K562 (cell line): ENCODE measurements at regions not wholly inside any gene's neighbourhood (a gene's known extent, or its start where the extent isn't known, plus 50 kb on each side); places are given as distances from the start of the nearest gene placed in this dataset.

Source experiments
- ARID2 ChIP-seq: fragments of 450-650 bp; IDR thresholded peaks from 2 replicates; pipeline ENCODE4 v1.6.1; 2017; ENCODE audit warnings: antibody characterized with exemption, mild to moderate bottlenecking
- CC2D1A ChIP-seq: fragments of 450-650 bp; IDR thresholded peaks from 2 replicates; pipeline ENCODE4 v1.6.1; 2017; ENCODE audit warnings: mild to moderate bottlenecking
- HDGF ChIP-seq: fragments of 450-650 bp; IDR thresholded peaks from 2 replicates; pipeline ENCODE4 v1.6.1; 2016
- MEF2A ChIP-seq: IDR thresholded peaks from 2 replicates; pipeline ENCODE4 v1.6.1; 2011; ENCODE audit warnings: low read depth, mild to moderate bottlenecking, low read length, moderate library complexity; ENCODE audit not compliant: control insufficient read depth
- NR1H2 ChIP-seq: sonication (generic); formaldehyde crosslinking; IDR thresholded peaks from 2 replicates; pipeline ENCODE4 v1.4.0; 2020; ENCODE audit warnings: mild to moderate bottlenecking, missing genetic modification reagents
- NR2C1 ChIP-seq, 2 experiments: fragments of 450-650 bp; IDR thresholded peaks; 2 replicates each; pipeline ENCODE4 v1.6.1; 2017; ENCODE audit warnings: mild to moderate bottlenecking in 2 of 2, antibody characterized with exemption in 1 of 2, inconsistent platforms in 1 of 2, missing compliant biosample characterization in 1 of 2, missing genetic modification characterization in 1 of 2
- SMC3 ChIP-seq: conservative IDR thresholded peaks from 2 replicates; pipeline ENCODE4 v1.6.1; 2011; ENCODE audit warnings: low read depth, low read length, improper control_type of control experiment; ENCODE audit not compliant: insufficient read depth
- TAF9B ChIP-seq: fragments of 450-650 bp; IDR thresholded peaks from 2 replicates; pipeline ENCODE4 v1.6.1; 2018; ENCODE audit warnings: mild to moderate bottlenecking; ENCODE audit not compliant: partially characterized antibody
- ZNF76 ChIP-seq: fragments of 250-450 bp; sonication (Bioruptor Pico); IDR thresholded peaks from 2 replicates; pipeline ENCODE4 v1.4.0; 2020; ENCODE audit warnings: mild to moderate bottlenecking, moderate library complexity, borderline replicate concordance
- TF ChIP-seq, protein P1 (sequence below): fragments of 450-650 bp; formaldehyde crosslinking; IDR thresholded peaks from 2 replicates; pipeline ENCODE4 v1.4.0; 2020; ENCODE audit warnings: mild to moderate bottlenecking, moderate library complexity
- TF ChIP-seq, protein P2 (sequence below): fragments of 450-650 bp; IDR thresholded peaks from 2 replicates; pipeline ENCODE4 v1.6.1; 2016; ENCODE audit warnings: borderline replicate concordance
- TF ChIP-seq, protein P3 (sequence below), 2 experiments: fragments of 450-650 bp; formaldehyde crosslinking in 1 of 2; IDR thresholded peaks; 2 replicates each; pipeline versions ENCODE4 v1.4.0 to v1.6.1; 2014 to 2020; ENCODE audit warnings: mild to moderate bottlenecking in 2 of 2, borderline replicate concordance in 1 of 2, low read depth in 1 of 2
- TF ChIP-seq, protein P4 (sequence below): fragments of 250-450 bp; sonication (Bioruptor Pico); IDR thresholded peaks from 2 replicates; pipeline ENCODE4 v1.5.1; 2021; ENCODE audit warnings: mild to moderate bottlenecking

- TF ChIP-seq, protein P1, sequence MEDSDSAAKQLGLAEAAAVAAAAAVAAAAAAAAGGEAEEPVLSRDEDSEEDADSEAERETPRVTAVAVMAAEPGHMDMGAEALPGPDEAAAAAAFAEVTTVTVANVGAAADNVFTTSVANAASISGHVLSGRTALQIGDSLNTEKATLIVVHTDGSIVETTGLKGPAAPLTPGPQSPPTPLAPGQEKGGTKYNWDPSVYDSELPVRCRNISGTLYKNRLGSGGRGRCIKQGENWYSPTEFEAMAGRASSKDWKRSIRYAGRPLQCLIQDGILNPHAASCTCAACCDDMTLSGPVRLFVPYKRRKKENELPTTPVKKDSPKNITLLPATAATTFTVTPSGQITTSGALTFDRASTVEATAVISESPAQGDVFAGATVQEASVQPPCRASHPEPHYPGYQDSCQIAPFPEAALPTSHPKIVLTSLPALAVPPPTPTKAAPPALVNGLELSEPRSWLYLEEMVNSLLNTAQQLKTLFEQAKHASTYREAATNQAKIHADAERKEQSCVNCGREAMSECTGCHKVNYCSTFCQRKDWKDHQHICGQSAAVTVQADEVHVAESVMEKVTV: peak; percentile 67
- TF ChIP-seq NR2C1 (IDR thresholded peaks at IDR 0.05) (no peak), NR2C1 (tag; IDR thresholded peaks at IDR 0.05) (no peak), NR1H2 (CRISPR knock-in tag) (no peak), HDGF (no peak), MEF2A (no peak), ZNF76 (CRISPR knock-in tag) (no peak), CC2D1A (peak; percentile 29; the same call in 1 of the 2 replicates), TAF9B (no peak), SMC3 (peak; percentile 75; the same call in 1 of the 2 replicates), ARID2 (peak; percentile 59; the same call in 1 of the 2 replicates)
- TF ChIP-seq, protein P2, sequence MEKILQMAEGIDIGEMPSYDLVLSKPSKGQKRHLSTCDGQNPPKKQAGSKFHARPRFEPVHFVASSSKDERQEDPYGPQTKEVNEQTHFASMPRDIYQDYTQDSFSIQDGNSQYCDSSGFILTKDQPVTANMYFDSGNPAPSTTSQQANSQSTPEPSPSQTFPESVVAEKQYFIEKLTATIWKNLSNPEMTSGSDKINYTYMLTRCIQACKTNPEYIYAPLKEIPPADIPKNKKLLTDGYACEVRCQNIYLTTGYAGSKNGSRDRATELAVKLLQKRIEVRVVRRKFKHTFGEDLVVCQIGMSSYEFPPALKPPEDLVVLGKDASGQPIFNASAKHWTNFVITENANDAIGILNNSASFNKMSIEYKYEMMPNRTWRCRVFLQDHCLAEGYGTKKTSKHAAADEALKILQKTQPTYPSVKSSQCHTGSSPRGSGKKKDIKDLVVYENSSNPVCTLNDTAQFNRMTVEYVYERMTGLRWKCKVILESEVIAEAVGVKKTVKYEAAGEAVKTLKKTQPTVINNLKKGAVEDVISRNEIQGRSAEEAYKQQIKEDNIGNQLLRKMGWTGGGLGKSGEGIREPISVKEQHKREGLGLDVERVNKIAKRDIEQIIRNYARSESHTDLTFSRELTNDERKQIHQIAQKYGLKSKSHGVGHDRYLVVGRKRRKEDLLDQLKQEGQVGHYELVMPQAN: no peak
- TF ChIP-seq, protein P3, sequence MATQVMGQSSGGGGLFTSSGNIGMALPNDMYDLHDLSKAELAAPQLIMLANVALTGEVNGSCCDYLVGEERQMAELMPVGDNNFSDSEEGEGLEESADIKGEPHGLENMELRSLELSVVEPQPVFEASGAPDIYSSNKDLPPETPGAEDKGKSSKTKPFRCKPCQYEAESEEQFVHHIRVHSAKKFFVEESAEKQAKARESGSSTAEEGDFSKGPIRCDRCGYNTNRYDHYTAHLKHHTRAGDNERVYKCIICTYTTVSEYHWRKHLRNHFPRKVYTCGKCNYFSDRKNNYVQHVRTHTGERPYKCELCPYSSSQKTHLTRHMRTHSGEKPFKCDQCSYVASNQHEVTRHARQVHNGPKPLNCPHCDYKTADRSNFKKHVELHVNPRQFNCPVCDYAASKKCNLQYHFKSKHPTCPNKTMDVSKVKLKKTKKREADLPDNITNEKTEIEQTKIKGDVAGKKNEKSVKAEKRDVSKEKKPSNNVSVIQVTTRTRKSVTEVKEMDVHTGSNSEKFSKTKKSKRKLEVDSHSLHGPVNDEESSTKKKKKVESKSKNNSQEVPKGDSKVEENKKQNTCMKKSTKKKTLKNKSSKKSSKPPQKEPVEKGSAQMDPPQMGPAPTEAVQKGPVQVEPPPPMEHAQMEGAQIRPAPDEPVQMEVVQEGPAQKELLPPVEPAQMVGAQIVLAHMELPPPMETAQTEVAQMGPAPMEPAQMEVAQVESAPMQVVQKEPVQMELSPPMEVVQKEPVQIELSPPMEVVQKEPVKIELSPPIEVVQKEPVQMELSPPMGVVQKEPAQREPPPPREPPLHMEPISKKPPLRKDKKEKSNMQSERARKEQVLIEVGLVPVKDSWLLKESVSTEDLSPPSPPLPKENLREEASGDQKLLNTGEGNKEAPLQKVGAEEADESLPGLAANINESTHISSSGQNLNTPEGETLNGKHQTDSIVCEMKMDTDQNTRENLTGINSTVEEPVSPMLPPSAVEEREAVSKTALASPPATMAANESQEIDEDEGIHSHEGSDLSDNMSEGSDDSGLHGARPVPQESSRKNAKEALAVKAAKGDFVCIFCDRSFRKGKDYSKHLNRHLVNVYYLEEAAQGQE (IDR thresholded peaks at IDR 0.05; ENCODE audit: borderline replicate concordance): peak; percentile 79; the same call in 1 of the 2 replicates
- TF ChIP-seq, protein P3 (CRISPR knock-in tag; IDR thresholded peaks at IDR 0.05; ENCODE audit: low read depth): no peak
- TF ChIP-seq, protein P4, sequence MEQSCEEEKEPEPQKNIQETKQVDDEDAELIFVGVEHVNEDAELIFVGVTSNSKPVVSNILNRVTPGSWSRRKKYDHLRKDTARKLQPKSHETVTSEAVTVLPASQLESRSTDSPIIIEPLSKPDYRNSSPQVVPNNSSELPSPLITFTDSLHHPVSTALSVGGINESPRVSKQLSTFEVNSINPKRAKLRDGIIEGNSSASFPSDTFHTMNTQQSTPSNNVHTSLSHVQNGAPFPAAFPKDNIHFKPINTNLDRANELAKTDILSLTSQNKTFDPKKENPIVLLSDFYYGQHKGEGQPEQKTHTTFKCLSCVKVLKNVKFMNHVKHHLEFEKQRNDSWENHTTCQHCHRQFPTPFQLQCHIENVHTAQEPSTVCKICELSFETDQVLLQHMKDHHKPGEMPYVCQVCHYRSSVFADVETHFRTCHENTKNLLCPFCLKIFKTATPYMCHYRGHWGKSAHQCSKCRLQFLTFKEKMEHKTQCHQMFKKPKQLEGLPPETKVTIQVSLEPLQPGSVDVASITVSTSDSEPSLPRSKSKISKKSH (CRISPR knock-in tag): no peak
These were observed 103.9 kb upstream of the MYL2 start (continued) for GRCh38 chr12:111024205-111024801.
